ENCODE measurements at regions not wholly inside any gene's neighbourhood (a gene's known extent, or its start where the extent isn't known, plus 50 kb on each side); places are given as distances from the start of the nearest gene placed in this dataset.
A peak's percentile ranks its signal among the peaks of the same experiment; 100 is the strongest.
"Not testable (repeated sequence)": the region's sequence is repeated elsewhere in the genome, so short reads cannot be mapped to it uniquely, and the experiment has no call there.

DNA sequence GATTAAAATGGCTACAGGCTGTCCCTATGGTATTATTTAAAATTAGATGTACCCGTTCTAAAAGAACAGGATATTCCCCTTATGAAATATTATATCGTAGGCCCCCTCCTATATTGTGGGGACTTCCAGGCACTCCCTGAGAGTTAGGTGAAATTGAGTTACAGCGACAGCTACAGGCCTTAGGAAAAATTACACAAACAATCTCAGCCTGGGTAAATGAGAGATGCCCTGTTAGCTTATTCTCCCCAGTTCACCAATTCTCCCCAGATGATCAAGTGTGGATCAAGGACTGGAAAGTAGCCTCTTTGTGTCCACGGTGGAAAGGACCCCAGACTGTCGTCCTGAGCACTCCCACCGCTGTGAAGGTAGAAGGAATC is 67.1 kb upstream of the FAM90A26 start:
- H3K79me1 ChIP-seq (ENCODE audit: low read depth in 1 of 2, low read length in 2 of 2); intact Hi-C loops (cut with micrococcal nuclease); H3K4ac ChIP-seq (ENCODE audit: low read depth, low read length); BruUV-seq (replicated peaks); H3K23ac ChIP-seq (ENCODE audit: low read depth, low read length); H2AFZ ChIP-seq (replicated peaks; ENCODE audit: low read length, poor library complexity); H3K18ac ChIP-seq (ENCODE audit: low read depth, low read length); H3K27me3 ChIP-seq (ENCODE audit: control insufficient read depth, insufficient read depth, low read length); H2AK9ac ChIP-seq (replicated peaks; ENCODE audit: low read depth, low read length, poor library complexity); DNase-seq; H4K8ac ChIP-seq (ENCODE audit: low read depth in 2 of 2, low read length in 2 of 2); H2AK5ac ChIP-seq (ENCODE audit: low read depth, low read length); POLR2A ChIA-PET (ENCODE audit: unreplicated experiment); H2BK20ac ChIP-seq (ENCODE audit: low read depth, low read length); H2BK5ac ChIP-seq (ENCODE audit: low read depth, low read length, poor library complexity, severe bottlenecking); H3K9me1 ChIP-seq (ENCODE audit: insufficient read depth, low read length); H3K4me3 ChIP-seq (ENCODE audit: insufficient read depth, low read depth, low read length); H3K14ac ChIP-seq (replicated peaks; ENCODE audit: low read depth, low read length); H3K27ac ChIP-seq (ENCODE audit: insufficient read depth, low read length); H2BK15ac ChIP-seq (ENCODE audit: low read depth, low read length); dilution Hi-C loops (cut with HindIII; ENCODE audit: low sequenced_read_pairs, unreplicated experiment); H3K4me1 ChIP-seq (ENCODE audit: control insufficient read depth, insufficient read depth, low read length); H3K9ac ChIP-seq (ENCODE audit: low read depth, low read length); H2BK120ac ChIP-seq (ENCODE audit: low read depth, low read length); H3K36me3 ChIP-seq (ENCODE audit: control insufficient read depth, insufficient read depth, low read length); H4K91ac ChIP-seq (ENCODE audit: insufficient read depth, low read depth, low read length); H3K4me2 ChIP-seq (ENCODE audit: low read depth, low read length); H3K56ac ChIP-seq (ENCODE audit: extremely low read depth, insufficient read depth, low read length); H4K20me1 ChIP-seq (ENCODE audit: insufficient read depth, low read length); ATAC-seq (ENCODE audit: low read depth); H3K9me3 ChIP-seq (ENCODE audit: control insufficient read depth, insufficient read depth, low read length); H4K5ac ChIP-seq (ENCODE audit: low read depth, low read length): not testable (repeated sequence)
- WGBS, 2 experiments (ENCODE audit: extremely low coverage in 2 of 2, insufficient read length in 1 of 2) = no CpG with 5 or more reads among the region's 6 CpGs
- in situ Hi-C loops (cut with MboI; ENCODE audit: low sequenced_read_pairs) = loop anchor here (25.0 kb wide), 1 partner anchor 91 kb away; no protein-coding TSS in a partner anchor
- TF ChIP-seq, protein P1, sequence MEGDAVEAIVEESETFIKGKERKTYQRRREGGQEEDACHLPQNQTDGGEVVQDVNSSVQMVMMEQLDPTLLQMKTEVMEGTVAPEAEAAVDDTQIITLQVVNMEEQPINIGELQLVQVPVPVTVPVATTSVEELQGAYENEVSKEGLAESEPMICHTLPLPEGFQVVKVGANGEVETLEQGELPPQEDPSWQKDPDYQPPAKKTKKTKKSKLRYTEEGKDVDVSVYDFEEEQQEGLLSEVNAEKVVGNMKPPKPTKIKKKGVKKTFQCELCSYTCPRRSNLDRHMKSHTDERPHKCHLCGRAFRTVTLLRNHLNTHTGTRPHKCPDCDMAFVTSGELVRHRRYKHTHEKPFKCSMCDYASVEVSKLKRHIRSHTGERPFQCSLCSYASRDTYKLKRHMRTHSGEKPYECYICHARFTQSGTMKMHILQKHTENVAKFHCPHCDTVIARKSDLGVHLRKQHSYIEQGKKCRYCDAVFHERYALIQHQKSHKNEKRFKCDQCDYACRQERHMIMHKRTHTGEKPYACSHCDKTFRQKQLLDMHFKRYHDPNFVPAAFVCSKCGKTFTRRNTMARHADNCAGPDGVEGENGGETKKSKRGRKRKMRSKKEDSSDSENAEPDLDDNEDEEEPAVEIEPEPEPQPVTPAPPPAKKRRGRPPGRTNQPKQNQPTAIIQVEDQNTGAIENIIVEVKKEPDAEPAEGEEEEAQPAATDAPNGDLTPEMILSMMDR (conservative IDR thresholded peaks at IDR 0.05; ENCODE audit: low read depth, low read length) = 0 out of 2 replicates have a peak, but pooled peaks have one; percentile 20
- CTCF ChIA-PET = interaction anchor here (0.6 kb wide), 1 partner anchor 45 kb away, joined by 3 read pairs; no protein-coding TSS in a partner anchor

DNA sequence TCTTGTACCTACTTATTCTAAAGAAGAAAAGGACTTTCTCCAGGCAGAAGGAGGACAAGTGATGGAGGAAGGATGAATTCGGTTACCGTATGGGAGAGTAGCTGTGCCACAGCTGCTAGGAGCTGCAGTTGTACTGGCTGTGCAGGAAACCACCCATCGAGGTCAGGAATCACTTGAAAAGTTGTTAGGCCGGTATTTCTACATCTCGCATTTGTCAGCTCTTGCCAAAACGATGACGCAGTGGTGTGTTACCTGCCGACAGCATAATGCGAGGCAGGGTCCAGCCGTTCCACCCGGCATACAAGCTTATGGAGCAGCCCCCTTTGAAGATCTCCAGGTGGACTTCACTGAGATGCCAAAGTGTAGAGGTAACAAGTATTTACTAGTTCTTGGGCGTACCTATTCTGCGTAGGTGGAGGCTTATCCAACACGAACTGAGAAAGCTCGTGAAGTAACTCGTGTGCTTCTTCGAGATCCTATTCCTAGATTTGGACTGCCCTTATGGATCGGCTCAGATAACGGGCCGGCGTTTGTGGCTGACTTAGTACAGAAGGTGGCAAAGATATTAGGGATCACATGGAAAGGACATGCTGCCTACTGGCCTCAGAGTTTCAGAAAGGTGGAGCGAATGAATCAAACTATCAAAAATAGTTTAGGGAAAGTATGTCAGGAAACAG is 67.6 kb upstream of the FAM90A26 start:
- H3K14ac ChIP-seq (replicated peaks; ENCODE audit: low read depth, low read length); BruUV-seq (replicated peaks); H4K91ac ChIP-seq (ENCODE audit: insufficient read depth, low read depth, low read length); H3K27me3 ChIP-seq (ENCODE audit: control insufficient read depth, insufficient read depth, low read length); H2AK5ac ChIP-seq (ENCODE audit: low read depth, low read length); DNase-seq; H3K4me2 ChIP-seq (ENCODE audit: low read depth, low read length); H3K4me1 ChIP-seq (ENCODE audit: control insufficient read depth, insufficient read depth, low read length); H3K4me3 ChIP-seq (ENCODE audit: insufficient read depth, low read depth, low read length); H4K8ac ChIP-seq (ENCODE audit: low read depth in 2 of 2, low read length in 2 of 2); H3K4ac ChIP-seq (ENCODE audit: low read depth, low read length); H3K23ac ChIP-seq (ENCODE audit: low read depth, low read length); H4K5ac ChIP-seq (ENCODE audit: low read depth, low read length); H3K9me3 ChIP-seq (ENCODE audit: control insufficient read depth, insufficient read depth, low read length); H2BK120ac ChIP-seq (ENCODE audit: low read depth, low read length); dilution Hi-C loops (cut with HindIII; ENCODE audit: low sequenced_read_pairs, unreplicated experiment); H3K18ac ChIP-seq (ENCODE audit: low read depth, low read length); H2AK9ac ChIP-seq (replicated peaks; ENCODE audit: low read depth, low read length, poor library complexity); H2BK15ac ChIP-seq (ENCODE audit: low read depth, low read length); H3K27ac ChIP-seq (ENCODE audit: insufficient read depth, low read length); H3K9me1 ChIP-seq (ENCODE audit: insufficient read depth, low read length); H4K20me1 ChIP-seq (ENCODE audit: insufficient read depth, low read length); H2AFZ ChIP-seq (replicated peaks; ENCODE audit: low read length, poor library complexity); H3K9ac ChIP-seq (ENCODE audit: low read depth, low read length); intact Hi-C loops (cut with micrococcal nuclease); H3K79me1 ChIP-seq (ENCODE audit: low read depth in 1 of 2, low read length in 2 of 2); H2BK20ac ChIP-seq (ENCODE audit: low read depth, low read length); H3K36me3 ChIP-seq (ENCODE audit: control insufficient read depth, insufficient read depth, low read length); H3K56ac ChIP-seq (ENCODE audit: extremely low read depth, insufficient read depth, low read length); H2BK5ac ChIP-seq (ENCODE audit: low read depth, low read length, poor library complexity, severe bottlenecking); POLR2A ChIA-PET (ENCODE audit: unreplicated experiment); ATAC-seq (ENCODE audit: low read depth): not testable (repeated sequence)
- CTCF ChIA-PET = interaction anchor here (0.6 kb wide), 1 partner anchor 45 kb away, joined by 3 read pairs; no protein-coding TSS in a partner anchor
- 90% methylated on average over 8 of the region's 22 CpGs; no CpG with 5 or more reads in 1 of the 2 experiments for WGBS, 2 experiments (ENCODE audit: extremely low coverage in 2 of 2, insufficient read length in 1 of 2)
- in situ Hi-C loops (cut with MboI; ENCODE audit: low sequenced_read_pairs) = loop anchor here (25.0 kb wide), 1 partner anchor 90 kb away; no protein-coding TSS in a partner anchor

Measured in IMR-90 (cell line).